Stomach (tissue), 4 donors: ENCODE measurements at regions not wholly inside any gene's neighbourhood (a gene's known extent, or its start where the extent isn't known, plus 50 kb on each side); places are given as distances from the start of the nearest gene placed in this dataset.

ENCODE experiments used
- EP300 ChIP-seq: sonication (generic); formaldehyde crosslinking; IDR thresholded peaks from one replicate; pipeline ENCODE4 v1.6.1; 2017; ENCODE audit warnings: antibody characterized with exemption
- POLR2A ChIP-seq, 4 donors: fragments of 450-650 bp; IDR thresholded peaks; one replicate each; pipeline ENCODE4 v1.6.1; 2016; ENCODE audit warnings: antibody characterized with exemption in 4 of 4, control low read depth in 2 of 4, mild to moderate bottlenecking in 1 of 4, moderate library complexity in 1 of 4
- TF ChIP-seq, protein P1 (sequence below), 7 experiments: fragments of 450-650 bp in 4 of 7; fragments of 200-600 bp in 3 of 7; sonication (generic) in 3 of 7; IDR thresholded peaks; one replicate each; pipeline ENCODE4 v1.5.1; 2016 to 2019; ENCODE audit warnings: antibody characterized with exemption in 7 of 7, control low read depth in 2 of 7, mild to moderate bottlenecking in 1 of 7

- TF ChIP-seq, protein P1, sequence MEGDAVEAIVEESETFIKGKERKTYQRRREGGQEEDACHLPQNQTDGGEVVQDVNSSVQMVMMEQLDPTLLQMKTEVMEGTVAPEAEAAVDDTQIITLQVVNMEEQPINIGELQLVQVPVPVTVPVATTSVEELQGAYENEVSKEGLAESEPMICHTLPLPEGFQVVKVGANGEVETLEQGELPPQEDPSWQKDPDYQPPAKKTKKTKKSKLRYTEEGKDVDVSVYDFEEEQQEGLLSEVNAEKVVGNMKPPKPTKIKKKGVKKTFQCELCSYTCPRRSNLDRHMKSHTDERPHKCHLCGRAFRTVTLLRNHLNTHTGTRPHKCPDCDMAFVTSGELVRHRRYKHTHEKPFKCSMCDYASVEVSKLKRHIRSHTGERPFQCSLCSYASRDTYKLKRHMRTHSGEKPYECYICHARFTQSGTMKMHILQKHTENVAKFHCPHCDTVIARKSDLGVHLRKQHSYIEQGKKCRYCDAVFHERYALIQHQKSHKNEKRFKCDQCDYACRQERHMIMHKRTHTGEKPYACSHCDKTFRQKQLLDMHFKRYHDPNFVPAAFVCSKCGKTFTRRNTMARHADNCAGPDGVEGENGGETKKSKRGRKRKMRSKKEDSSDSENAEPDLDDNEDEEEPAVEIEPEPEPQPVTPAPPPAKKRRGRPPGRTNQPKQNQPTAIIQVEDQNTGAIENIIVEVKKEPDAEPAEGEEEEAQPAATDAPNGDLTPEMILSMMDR (IDR thresholded peaks at IDR 0.05): no peak
- TF ChIP-seq POLR2A (IDR thresholded peaks at IDR 0.05) (no peak), EP300 (no peak)
These were observed 279.5 kb downstream of the CLIC5 start for GRCh38 chr6:45736134-45736533.
